H1 (cell line): ENCODE measurements at regions not wholly inside any gene's neighbourhood (a gene's known extent, or its start where the extent isn't known, plus 50 kb on each side); places are given as distances from the start of the nearest gene placed in this dataset.

ENCODE experiments used
- ATF3 ChIP-seq: IDR thresholded peaks from 2 replicates; pipeline ENCODE4 v1.6.1; 2011; ENCODE audit warnings: low read depth, mild to moderate bottlenecking, low read length; ENCODE audit not compliant: insufficient read depth
- CHD2 ChIP-seq: IDR thresholded peaks from 2 replicates; pipeline ENCODE4 v1.6.1; 2012; ENCODE audit warnings: low read length, improper control_type of control experiment
- GABPA ChIP-seq: IDR thresholded peaks from 2 replicates; pipeline ENCODE4 v1.6.1; 2011; ENCODE audit warnings: mild to moderate bottlenecking, low read length, moderate library complexity, borderline replicate concordance; ENCODE audit not compliant: insufficient read depth
- JUN ChIP-seq: IDR thresholded peaks from 2 replicates; pipeline ENCODE4 v1.6.1; 2011; ENCODE audit warnings: low read depth, mild to moderate bottlenecking, improper control_type of control experiment, low read length
- KDM1A ChIP-seq: fragments of 200-600, 300-600 bp; sonication (generic); IDR thresholded peaks from 2 replicates; pipeline ENCODE4 v1.7.1; 2016; ENCODE audit warnings: mild to moderate bottlenecking, low read length, borderline replicate concordance
- POLR2A ChIP-seq, 2 experiments: IDR thresholded peaks; 1 replicate in 1 of 2; 2 replicates in 1 of 2; pipeline ENCODE4 v1.6.1; 2011; ENCODE audit warnings: low read depth in 2 of 2, low read length in 2 of 2, mild to moderate bottlenecking in 2 of 2; ENCODE audit errors: control extremely low read depth in 1 of 2
- RAD21 ChIP-seq, 2 experiments: IDR thresholded peaks in 1 of 2; conservative IDR thresholded peaks in 1 of 2; 2 replicates each; pipeline ENCODE4 v1.6.1; 2011; ENCODE audit warnings: low read depth in 2 of 2, low read length in 2 of 2, improper control_type of control experiment in 1 of 2, inconsistent platforms in 1 of 2, mild to moderate bottlenecking in 1 of 2, moderate library complexity in 1 of 2
- RBBP5 ChIP-seq: IDR thresholded peaks from 2 replicates; pipeline ENCODE4 v1.7.1; 2012; ENCODE audit warnings: low read depth, mild to moderate bottlenecking, inconsistent platforms, low read length, moderate library complexity, borderline replicate concordance
- SP4 ChIP-seq: IDR thresholded peaks from 2 replicates; pipeline ENCODE4 v1.6.1; 2012; ENCODE audit warnings: low read length, inconsistent platforms
- SRF ChIP-seq: IDR thresholded peaks from 2 replicates; pipeline ENCODE4 v1.6.1; 2011; ENCODE audit warnings: mild to moderate bottlenecking, low read depth, low read length, moderate library complexity
- SUZ12 ChIP-seq: fragments of 200-600 bp; sonication (generic); IDR thresholded peaks from 2 replicates; pipeline ENCODE4 v1.6.1; 2012; ENCODE audit warnings: mild to moderate bottlenecking, inconsistent platforms, low read length, moderate library complexity, mixed read lengths
- YY1 ChIP-seq: IDR thresholded peaks from 2 replicates; pipeline ENCODE4 v1.6.1; 2011; ENCODE audit warnings: low read depth, mild to moderate bottlenecking, low read length
- TF ChIP-seq, protein P1 (sequence below), 3 experiments: IDR thresholded peaks; 1 replicate in 2 of 3; 2 replicates in 1 of 3; pipeline versions ENCODE4 v1.5.1 to v1.6.1; 2011; ENCODE audit warnings: low read length in 3 of 3, mild to moderate bottlenecking in 3 of 3, inconsistent platforms in 2 of 3, low read depth in 1 of 3, moderate library complexity in 1 of 3; ENCODE audit not compliant: insufficient read depth in 1 of 3; ENCODE audit errors: control extremely low read depth in 1 of 3

- TF ChIP-seq YY1 (no peak), ATF3 (no peak), SRF (no peak), SP4 (no peak), RAD21 (IDR thresholded peaks at IDR 0.05 in 1 of 2, conservative IDR thresholded peaks at IDR 0.05 in 1 of 2; ENCODE audit: low read depth in 2 of 2, low read length in 2 of 2) (no peak), GABPA (no peak), SUZ12 (no peak), JUN (no peak), KDM1A (no peak), CHD2 (no peak), POLR2A (IDR thresholded peaks at IDR 0.05; ENCODE audit: control extremely low read depth in 1 of 2, low read depth in 2 of 2, low read length in 2 of 2) (no peak), RBBP5 (no peak)
- TF ChIP-seq, protein P1, sequence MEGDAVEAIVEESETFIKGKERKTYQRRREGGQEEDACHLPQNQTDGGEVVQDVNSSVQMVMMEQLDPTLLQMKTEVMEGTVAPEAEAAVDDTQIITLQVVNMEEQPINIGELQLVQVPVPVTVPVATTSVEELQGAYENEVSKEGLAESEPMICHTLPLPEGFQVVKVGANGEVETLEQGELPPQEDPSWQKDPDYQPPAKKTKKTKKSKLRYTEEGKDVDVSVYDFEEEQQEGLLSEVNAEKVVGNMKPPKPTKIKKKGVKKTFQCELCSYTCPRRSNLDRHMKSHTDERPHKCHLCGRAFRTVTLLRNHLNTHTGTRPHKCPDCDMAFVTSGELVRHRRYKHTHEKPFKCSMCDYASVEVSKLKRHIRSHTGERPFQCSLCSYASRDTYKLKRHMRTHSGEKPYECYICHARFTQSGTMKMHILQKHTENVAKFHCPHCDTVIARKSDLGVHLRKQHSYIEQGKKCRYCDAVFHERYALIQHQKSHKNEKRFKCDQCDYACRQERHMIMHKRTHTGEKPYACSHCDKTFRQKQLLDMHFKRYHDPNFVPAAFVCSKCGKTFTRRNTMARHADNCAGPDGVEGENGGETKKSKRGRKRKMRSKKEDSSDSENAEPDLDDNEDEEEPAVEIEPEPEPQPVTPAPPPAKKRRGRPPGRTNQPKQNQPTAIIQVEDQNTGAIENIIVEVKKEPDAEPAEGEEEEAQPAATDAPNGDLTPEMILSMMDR (IDR thresholded peaks at IDR 0.05; ENCODE audit: control extremely low read depth in 1 of 3, insufficient read depth in 1 of 3, low read depth in 1 of 3, low read length in 3 of 3), result no peak
These were observed 728.8 kb downstream of the RERGL start for GRCh38 chr12:17361224-17361623.
